ENCODE measurements at regions not wholly inside any gene's neighbourhood (a gene's known extent, or its start where the extent isn't known, plus 50 kb on each side); places are given as distances from the start of the nearest gene placed in this dataset.
"Not testable (repeated sequence)": the region's sequence is repeated elsewhere in the genome, so short reads cannot be mapped to it uniquely, and the experiment has no call there.

GRCh38 chr1:103309786-103310185 is 201.5 kb upstream of the COL11A1 start:
- Histone ChIP-seq H3K27me3 (no peaks in the 10 kb centered on the region), H3K4me3 (no peak overlapping the region), H3K36me3 (no peaks in the 10 kb centered on the region), H3K9me3 (replicated peaks) (no peaks in the 10 kb centered on the region), H3K27ac (no peak overlapping the region), H3K4me1 (no peaks in the 10 kb centered on the region)
- DNase-seq, result no peak

- H3K9me3 ChIP-seq (replicated peaks), result no peaks in the 10 kb centered on the region
- no peak overlapping the region for H3K27ac ChIP-seq
- no peak overlapping the region for H3K4me3 ChIP-seq
- no peak for DNase-seq
- H3K4me1 ChIP-seq, result no peaks in the 10 kb centered on the region
- H3K27me3 ChIP-seq, result no peaks in the 10 kb centered on the region
- no peaks in the 10 kb centered on the region for H3K36me3 ChIP-seq
These were observed 199.4 kb upstream of the COL11A1 start for GRCh38 chr1:103307751-103308150.

DNA sequence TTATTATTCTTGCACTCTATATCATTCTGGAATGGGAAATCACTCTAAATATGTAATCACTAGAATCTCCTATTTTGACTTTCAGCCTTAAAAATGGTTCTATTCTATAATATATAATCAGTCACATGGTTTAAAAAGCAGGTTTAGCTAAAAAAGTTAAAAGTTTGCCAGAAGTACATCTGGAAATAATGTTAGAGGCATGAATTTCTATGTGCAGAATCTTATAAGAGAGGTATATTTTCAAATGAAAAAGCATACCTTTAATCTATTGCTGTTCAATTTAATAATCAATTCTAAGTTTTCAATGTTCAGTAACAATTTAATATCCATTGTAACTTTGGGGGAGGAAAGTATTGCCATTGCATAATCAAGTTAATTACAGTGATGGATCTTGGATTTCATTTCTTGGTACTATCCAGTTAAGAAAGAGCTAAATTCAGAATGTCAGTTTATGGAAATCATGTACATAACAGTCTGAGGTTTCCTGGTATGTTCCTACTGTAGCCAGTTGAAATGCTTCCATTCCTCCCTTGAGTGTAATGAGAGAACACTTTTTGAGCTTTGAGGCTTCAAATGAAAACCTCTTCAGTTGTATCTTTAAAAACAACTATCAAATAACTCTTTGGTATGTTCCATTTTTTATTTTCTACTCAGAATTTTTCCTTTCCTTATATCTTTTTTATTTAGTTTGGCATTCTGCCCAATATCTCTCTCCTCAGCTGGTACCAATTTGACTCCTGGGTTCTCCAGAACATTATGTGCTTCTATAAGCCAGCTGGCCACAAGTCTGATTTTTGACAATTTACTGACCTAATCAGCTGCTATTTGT is 175.7 kb upstream of the COL11A1 start:
- Histone ChIP-seq H3K36me3 (no peaks in the 10 kb centered on the region), H3K27me3 (no peaks in the 10 kb centered on the region), H3K9me3 (replicated peaks) (no peaks in the 10 kb centered on the region), H3K27ac (no peak overlapping the region), H3K4me3 (no peak overlapping the region), H3K4me1 (no peaks in the 10 kb centered on the region)
- DNase-seq, result no peak

GRCh38 chr1:103283371-103283770 is 175.0 kb upstream of the COL11A1 start:
- Histone ChIP-seq H3K27ac (no peak overlapping the region), H3K4me1 (no peaks in the 10 kb centered on the region), H3K27me3 (no peaks in the 10 kb centered on the region), H3K36me3 (no peaks in the 10 kb centered on the region), H3K9me3 (replicated peaks) (no peaks in the 10 kb centered on the region), H3K4me3 (no peak overlapping the region)
- no peak for DNase-seq

DNA sequence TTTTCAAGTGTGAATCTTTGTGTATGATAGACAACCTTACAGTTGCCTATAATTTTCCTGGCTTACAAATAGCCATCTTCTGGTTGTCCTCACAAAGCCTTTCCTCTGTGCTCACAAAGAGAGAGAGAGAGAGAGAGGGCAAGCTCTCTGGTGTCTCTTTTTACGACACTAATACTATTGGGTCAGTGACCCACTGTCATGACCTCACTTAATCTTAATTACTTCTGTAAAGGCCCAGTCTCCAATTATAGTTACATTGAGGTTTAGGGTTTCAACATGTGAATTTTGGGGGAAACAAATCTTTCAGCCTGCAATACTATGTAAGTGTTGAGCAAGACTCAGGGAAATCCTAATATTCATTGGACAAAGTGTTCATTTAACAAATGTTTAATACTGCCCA is 167.4 kb upstream of the COL11A1 start:
- H3K36me3 ChIP-seq, result no peaks in the 10 kb centered on the region
- no peak for DNase-seq
- no peaks in the 10 kb centered on the region for H3K27me3 ChIP-seq
- H3K27ac ChIP-seq, result no peak overlapping the region
- H3K9me3 ChIP-seq (replicated peaks), result no peaks in the 10 kb centered on the region
- H3K4me3 ChIP-seq, result no peak overlapping the region
- no peaks in the 10 kb centered on the region for H3K4me1 ChIP-seq

DNA sequence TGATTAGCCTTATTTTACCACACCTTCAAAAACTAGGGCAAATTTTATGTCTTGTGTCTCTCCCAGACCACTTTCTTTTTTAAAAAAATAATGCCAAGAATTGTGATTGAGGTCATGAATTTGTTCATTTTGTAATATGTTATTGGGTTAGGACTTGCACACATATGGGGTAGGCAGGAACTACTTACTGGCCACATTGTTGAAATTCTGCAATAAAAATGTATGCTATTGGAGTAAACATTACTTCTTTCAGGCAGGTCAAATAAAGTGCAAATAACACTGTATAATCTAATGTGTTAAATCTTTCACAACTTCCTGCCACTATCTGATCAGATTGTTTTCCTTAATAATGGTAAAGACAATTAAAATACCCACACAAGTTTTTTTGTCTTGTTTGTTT is 166.6 kb upstream of the COL11A1 start:
- Histone ChIP-seq H3K27ac (no peak overlapping the region), H3K4me3 (no peak overlapping the region), H3K9me3 (replicated peaks) (no peaks in the 10 kb centered on the region), H3K27me3 (no peaks in the 10 kb centered on the region), H3K36me3 (no peaks in the 10 kb centered on the region), H3K4me1 (no peaks in the 10 kb centered on the region)
- no peak for DNase-seq

- Histone ChIP-seq H3K4me1 (no peaks in the 10 kb centered on the region), H3K36me3 (no peaks in the 10 kb centered on the region), H3K9me3 (replicated peaks) (no peaks in the 10 kb centered on the region), H3K4me3 (no peak overlapping the region), H3K27ac (no peak overlapping the region), H3K27me3 (no peaks in the 10 kb centered on the region)
- DNase-seq, result no peak
These were observed 164.8 kb upstream of the COL11A1 start for GRCh38 chr1:103273106-103273505.

GRCh38 chr1:103271471-103271870 is 163.1 kb upstream of the COL11A1 start:
- H3K27ac ChIP-seq, result not testable (repeated sequence)

GRCh38 chr1:103267893-103268292 is 159.6 kb upstream of the COL11A1 start:
- no peaks in the 10 kb centered on the region for H3K27me3 ChIP-seq
- H3K36me3 ChIP-seq, result no peaks in the 10 kb centered on the region
- peak in 1 of 2 experiments; percentile 6 for DNase-seq

More at GRCh38 chr1:103271471-103271870, 163.1 kb upstream of the COL11A1 start:
- DNase-seq, result peak in 1 of 2 experiments; percentile 6
- H3K4me1 ChIP-seq; H3K9me3 ChIP-seq (replicated peaks); H3K36me3 ChIP-seq; H3K27me3 ChIP-seq; H3K4me3 ChIP-seq: not testable (repeated sequence)

GRCh38 chr1:103267266-103267665 is 158.9 kb upstream of the COL11A1 start:
- Histone ChIP-seq H3K36me3 (no peaks in the 10 kb centered on the region), H3K9me3 (replicated peaks) (no peaks in the 10 kb centered on the region), H3K4me3 (no peak overlapping the region), H3K4me1 (peaks cover 10% of the 10 kb centered on the region), H3K27ac (no peak overlapping the region), H3K27me3 (no peaks in the 10 kb centered on the region)
- no peak for DNase-seq

More at GRCh38 chr1:103267893-103268292, 159.6 kb upstream of the COL11A1 start:
- Histone ChIP-seq H3K9me3 (replicated peaks) (no peaks in the 10 kb centered on the region), H3K4me1 (peaks cover 10% of the 10 kb centered on the region), H3K27ac (no peak overlapping the region), H3K4me3 (no peak overlapping the region)

GRCh38 chr1:103266036-103266435 is 157.7 kb upstream of the COL11A1 start:
- Histone ChIP-seq H3K4me3 (no peak overlapping the region), H3K27ac (no peak overlapping the region), H3K36me3 (no peaks in the 10 kb centered on the region), H3K4me1 (peaks cover 10% of the 10 kb centered on the region), H3K9me3 (replicated peaks) (no peaks in the 10 kb centered on the region), H3K27me3 (no peaks in the 10 kb centered on the region)
- DNase-seq, result no peak

DNA sequence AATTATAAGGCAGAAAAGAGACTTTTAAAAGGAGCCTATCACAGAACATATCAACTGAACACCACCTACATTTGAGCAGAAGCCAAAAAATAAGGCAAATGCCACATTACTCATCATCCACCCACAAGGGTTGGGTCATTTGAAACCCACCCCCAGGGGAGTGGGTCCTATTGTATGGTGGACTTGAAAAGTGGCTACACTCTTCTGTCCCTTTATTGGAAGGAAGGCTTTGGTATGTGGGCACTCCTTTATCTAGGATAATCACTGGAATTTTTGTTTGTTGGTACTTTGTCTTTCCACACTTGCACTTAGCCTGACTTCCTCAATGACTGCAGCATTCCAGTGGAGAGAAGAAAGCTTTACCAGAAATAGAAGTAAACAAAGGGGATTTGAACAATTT is 157.2 kb upstream of the COL11A1 start:
- peak; percentile 5 to 8 for DNase-seq
- peaks cover 10% of the 10 kb centered on the region for H3K4me1 ChIP-seq
- no peak overlapping the region for H3K4me3 ChIP-seq
- no peaks in the 10 kb centered on the region for H3K9me3 ChIP-seq (replicated peaks)
- H3K36me3 ChIP-seq, result no peaks in the 10 kb centered on the region
- no peaks in the 10 kb centered on the region for H3K27me3 ChIP-seq
- no peak overlapping the region for H3K27ac ChIP-seq

- H3K4me1 ChIP-seq, result no peaks in the 10 kb centered on the region
- no peaks in the 10 kb centered on the region for H3K9me3 ChIP-seq (replicated peaks)
- no peak overlapping the region for H3K27ac ChIP-seq
- no peak overlapping the region for H3K4me3 ChIP-seq
- DNase-seq, result no peak
- no peaks in the 10 kb centered on the region for H3K27me3 ChIP-seq
- no peaks in the 10 kb centered on the region for H3K36me3 ChIP-seq
These were observed 151.7 kb upstream of the COL11A1 start for GRCh38 chr1:103259982-103260381.

- Histone ChIP-seq H3K36me3 (no peaks in the 10 kb centered on the region), H3K27ac (no peak overlapping the region), H3K4me1 (peaks cover 3% of the 10 kb centered on the region; the same call in 1 of the 2 replicates), H3K9me3 (replicated peaks) (no peaks in the 10 kb centered on the region), H3K27me3 (no peaks in the 10 kb centered on the region), H3K4me3 (no peak overlapping the region)
- DNase-seq, result no peak
These were observed 148.2 kb upstream of the COL11A1 start for GRCh38 chr1:103256490-103256889.

GRCh38 chr1:103254691-103255090 is 146.4 kb upstream of the COL11A1 start:
- Histone ChIP-seq H3K27me3 (no peaks in the 10 kb centered on the region), H3K4me3 (no peak overlapping the region), H3K9me3 (replicated peaks) (no peaks in the 10 kb centered on the region), H3K27ac (no peak overlapping the region), H3K36me3 (no peaks in the 10 kb centered on the region), H3K4me1 (peaks cover 3% of the 10 kb centered on the region; the same call in 1 of the 2 replicates)
- no peak for DNase-seq

DNA sequence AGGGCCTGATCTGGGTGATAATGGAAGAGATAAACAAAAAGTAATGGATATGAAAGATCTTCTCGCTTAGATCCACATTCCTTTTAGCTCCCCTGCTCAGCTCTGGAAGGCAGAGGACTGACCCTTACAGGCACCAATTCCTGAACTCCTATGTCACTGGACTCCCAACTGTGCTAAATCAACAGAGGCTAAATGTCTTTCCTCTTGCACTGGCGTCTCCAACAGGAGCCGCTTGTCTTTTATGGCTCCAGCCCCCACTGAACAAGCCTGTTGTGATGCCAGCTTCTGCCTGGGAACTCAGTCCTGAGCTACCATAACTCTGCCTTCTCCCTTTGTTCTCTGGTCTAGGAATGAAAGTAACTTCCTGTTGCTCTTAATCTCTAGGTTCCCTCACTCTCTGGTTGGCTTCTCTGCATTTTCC is 142.1 kb upstream of the COL11A1 start:
- Histone ChIP-seq H3K36me3 (no peaks in the 10 kb centered on the region), H3K4me1 (peaks cover 3% of the 10 kb centered on the region; the same call in 1 of the 2 replicates), H3K27ac (peak overlapping the region; percentile 11; the same call in 1 of the 2 replicates), H3K9me3 (replicated peaks) (no peaks in the 10 kb centered on the region), H3K4me3 (no peak overlapping the region), H3K27me3 (no peaks in the 10 kb centered on the region)
- DNase-seq, result peak; percentile 5 to 12
